GM12891 (cell line): ENCODE measurements at regions not wholly inside any gene's neighbourhood (a gene's known extent, or its start where the extent isn't known, plus 50 kb on each side); places are given as distances from the start of the nearest gene placed in this dataset.

ENCODE experiments used
- PAX5 ChIP-seq: IDR thresholded peaks from 2 replicates; pipeline ENCODE4 v1.6.1; 2011; ENCODE audit warnings: low read length, moderate library complexity, mild to moderate bottlenecking; ENCODE audit not compliant: insufficient read depth, severe bottlenecking
- POLR2A ChIP-seq: IDR thresholded peaks from 2 replicates; pipeline ENCODE4 v1.6.1; 2011; ENCODE audit warnings: low read depth, low read length, control low read depth
- POLR2AphosphoS5 ChIP-seq: IDR thresholded peaks from 2 replicates; pipeline ENCODE4 v1.6.1; 2011; ENCODE audit warnings: low read depth, low read length, control low read depth
- POU2F2 ChIP-seq: IDR thresholded peaks from 2 replicates; pipeline ENCODE4 v1.6.1; 2011; ENCODE audit warnings: low read depth, mild to moderate bottlenecking, control low read depth, low read length, moderate library complexity
- SPI1 ChIP-seq: IDR thresholded peaks from 2 replicates; pipeline ENCODE4 v1.6.1; 2011; ENCODE audit warnings: low read depth, low read length, control low read depth
- TAF1 ChIP-seq: IDR thresholded peaks from 2 replicates; pipeline ENCODE4 v1.6.1; 2011; ENCODE audit warnings: low read depth, low read length, control low read depth

- TF ChIP-seq POLR2A (no peak), POLR2AphosphoS5 (no peak), TAF1 (no peak), SPI1 (no peak), PAX5 (no peak), POU2F2 (no peak)
Observed at GRCh38 chr9:91087462-91087759, 274.3 kb downstream of the AUH start.
